ENCODE measurements at regions not wholly inside any gene's neighbourhood (a gene's known extent, or its start where the extent isn't known, plus 50 kb on each side); places are given as distances from the start of the nearest gene placed in this dataset.

DNA sequence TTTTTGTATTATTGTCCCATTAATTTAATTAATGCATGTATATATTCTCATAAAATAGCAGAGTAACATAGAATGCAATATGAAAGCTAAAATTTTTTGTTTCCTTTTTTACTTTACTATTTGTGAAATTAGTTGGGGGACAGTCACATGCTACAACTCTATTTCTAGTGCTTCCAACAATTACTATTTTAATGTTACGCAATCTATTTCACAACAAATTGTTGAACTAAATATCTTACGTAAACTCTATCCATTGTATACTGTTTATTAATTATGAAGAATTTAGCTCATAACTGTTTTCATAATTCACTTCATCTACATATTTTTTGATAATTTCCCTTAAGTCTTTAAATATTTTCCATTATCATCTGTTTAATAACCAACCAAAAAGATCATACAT lies 1685.4 kb upstream of the CDH6 start:
- H3K9me3 ChIP-seq (ENCODE audit: low read depth) = no peaks in the 10 kb centered on the region
- no peak overlapping the region for H3K4me3 ChIP-seq
- no peak overlapping the region for H3K27ac ChIP-seq
- H3K4me1 ChIP-seq (ENCODE audit: low read depth) = no peaks in the 10 kb centered on the region
- no peak for DNase-seq (ENCODE audit: low read depth in 1 of 2, low spot score in 1 of 2)
- TF ChIP-seq, protein P1, sequence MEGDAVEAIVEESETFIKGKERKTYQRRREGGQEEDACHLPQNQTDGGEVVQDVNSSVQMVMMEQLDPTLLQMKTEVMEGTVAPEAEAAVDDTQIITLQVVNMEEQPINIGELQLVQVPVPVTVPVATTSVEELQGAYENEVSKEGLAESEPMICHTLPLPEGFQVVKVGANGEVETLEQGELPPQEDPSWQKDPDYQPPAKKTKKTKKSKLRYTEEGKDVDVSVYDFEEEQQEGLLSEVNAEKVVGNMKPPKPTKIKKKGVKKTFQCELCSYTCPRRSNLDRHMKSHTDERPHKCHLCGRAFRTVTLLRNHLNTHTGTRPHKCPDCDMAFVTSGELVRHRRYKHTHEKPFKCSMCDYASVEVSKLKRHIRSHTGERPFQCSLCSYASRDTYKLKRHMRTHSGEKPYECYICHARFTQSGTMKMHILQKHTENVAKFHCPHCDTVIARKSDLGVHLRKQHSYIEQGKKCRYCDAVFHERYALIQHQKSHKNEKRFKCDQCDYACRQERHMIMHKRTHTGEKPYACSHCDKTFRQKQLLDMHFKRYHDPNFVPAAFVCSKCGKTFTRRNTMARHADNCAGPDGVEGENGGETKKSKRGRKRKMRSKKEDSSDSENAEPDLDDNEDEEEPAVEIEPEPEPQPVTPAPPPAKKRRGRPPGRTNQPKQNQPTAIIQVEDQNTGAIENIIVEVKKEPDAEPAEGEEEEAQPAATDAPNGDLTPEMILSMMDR (IDR thresholded peaks at IDR 0.05; ENCODE audit: low read depth, low read length) = no peak
- H3K27me3 ChIP-seq = no peaks in the 10 kb centered on the region
- H3K36me3 ChIP-seq = no peaks in the 10 kb centered on the region

DNA sequence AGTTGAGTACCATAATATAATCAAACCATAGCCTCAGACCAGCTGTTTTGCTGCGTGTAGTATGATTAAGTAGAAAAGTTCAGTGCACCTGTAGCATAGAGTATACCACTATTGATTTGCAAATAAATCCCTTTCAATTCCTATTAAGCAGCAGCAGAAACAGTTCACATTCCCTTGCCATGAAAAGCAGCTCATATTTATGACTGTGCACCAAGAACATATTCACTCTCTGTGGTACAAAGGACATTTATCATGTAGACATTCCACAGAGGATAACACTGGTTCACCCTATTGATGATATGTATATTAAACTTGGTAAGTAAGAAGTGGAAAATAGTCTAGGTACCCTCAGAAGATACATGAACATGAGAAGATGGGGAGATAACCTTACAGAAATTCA lies 1689.1 kb upstream of the CDH6 start:
- Histone ChIP-seq H3K27ac (no peak overlapping the region), H3K4me3 (no peak overlapping the region), H3K27me3 (no peaks in the 10 kb centered on the region), H3K4me1 (ENCODE audit: low read depth) (no peaks in the 10 kb centered on the region), H3K36me3 (no peaks in the 10 kb centered on the region), H3K9me3 (ENCODE audit: low read depth) (no peaks in the 10 kb centered on the region)
- TF ChIP-seq, protein P1 (IDR thresholded peaks at IDR 0.05; ENCODE audit: low read depth, low read length) = no peak
- no peak for DNase-seq (ENCODE audit: low read depth in 1 of 2, low spot score in 1 of 2)

DNA sequence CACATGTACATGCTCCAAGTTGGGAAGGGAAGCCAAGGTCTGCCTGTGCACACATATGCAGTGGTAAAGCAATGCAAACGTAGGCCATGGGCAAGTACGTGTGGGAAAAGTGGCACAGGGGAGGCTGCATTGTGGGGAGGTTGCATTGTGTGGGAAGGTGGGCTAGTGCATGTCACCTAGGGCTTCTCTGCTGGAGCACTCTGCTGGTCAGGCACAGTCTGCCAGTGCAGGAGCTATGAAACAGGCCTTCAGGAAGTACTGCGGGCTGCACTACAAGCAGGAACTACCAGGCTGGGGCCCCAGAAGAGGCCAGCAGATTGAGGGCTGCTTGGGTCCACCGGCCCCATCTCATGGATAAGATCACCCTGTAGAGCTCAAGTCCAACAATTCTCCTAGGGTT lies 1694.6 kb upstream of the CDH6 start:
- Histone ChIP-seq H3K4me1 (ENCODE audit: low read depth) (no peaks in the 10 kb centered on the region), H3K9me3 (ENCODE audit: low read depth) (no peaks in the 10 kb centered on the region), H3K4me3 (no peak overlapping the region), H3K27me3 (no peaks in the 10 kb centered on the region), H3K36me3 (no peaks in the 10 kb centered on the region), H3K27ac (no peak overlapping the region)
- DNase-seq (ENCODE audit: low read depth in 1 of 2, low spot score in 1 of 2) = no peak
- TF ChIP-seq, protein P1 (IDR thresholded peaks at IDR 0.05; ENCODE audit: low read depth, low read length) = no peak

DNA sequence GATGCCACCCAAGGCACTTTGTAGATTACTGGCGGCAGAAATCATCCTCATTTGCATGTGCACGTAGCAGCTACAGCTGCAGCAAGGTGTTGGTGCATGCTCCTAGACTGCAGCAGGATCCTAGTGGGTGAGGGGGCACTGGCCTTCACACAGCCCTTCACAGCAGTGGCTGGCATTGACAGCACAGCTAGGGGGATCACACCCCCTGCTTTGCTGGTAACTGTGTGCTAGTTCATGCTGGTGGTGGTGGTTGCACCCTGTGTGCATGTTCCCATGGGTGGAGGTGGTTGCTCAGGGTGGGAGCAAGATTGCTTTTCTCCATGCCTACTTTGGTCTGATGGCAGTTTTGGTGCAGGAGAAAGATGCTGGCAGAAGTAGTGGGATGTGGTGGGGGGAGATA lies 1695.1 kb upstream of the CDH6 start:
- H3K4me1 ChIP-seq (ENCODE audit: low read depth) = no peaks in the 10 kb centered on the region

DNA sequence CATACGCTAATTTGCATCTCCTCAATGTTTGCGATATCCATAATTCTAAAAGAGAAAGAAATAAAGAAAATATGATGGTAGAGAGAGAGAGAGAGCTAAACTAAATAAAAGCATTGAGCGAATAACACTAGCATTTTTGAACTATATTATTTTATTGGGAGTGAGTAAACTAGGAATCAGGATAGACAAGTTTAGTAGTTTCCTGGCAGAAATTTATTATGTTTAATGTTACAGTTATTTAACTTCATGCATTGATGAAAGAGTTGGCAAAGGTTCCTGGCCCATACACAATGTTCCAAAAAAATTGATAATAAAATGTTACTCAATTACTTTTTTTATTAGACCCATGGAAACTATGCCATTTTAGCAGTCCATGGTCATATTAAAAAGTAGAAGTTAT lies 1708.2 kb upstream of the CDH6 start:
- no peak overlapping the region for H3K4me3 ChIP-seq
- DNase-seq (ENCODE audit: low read depth in 1 of 2, low spot score in 1 of 2) = no peak
- H3K27ac ChIP-seq = no peak overlapping the region
- no peaks in the 10 kb centered on the region for H3K9me3 ChIP-seq (ENCODE audit: low read depth)
- no peaks in the 10 kb centered on the region for H3K4me1 ChIP-seq (ENCODE audit: low read depth)
- H3K36me3 ChIP-seq = no peaks in the 10 kb centered on the region
- TF ChIP-seq, protein P1 (IDR thresholded peaks at IDR 0.05; ENCODE audit: low read depth, low read length) = no peak
- no peaks in the 10 kb centered on the region for H3K27me3 ChIP-seq

More for the DNA sequence above, 1695.1 kb upstream of the CDH6 start:
- TF ChIP-seq, protein P1 (IDR thresholded peaks at IDR 0.05; ENCODE audit: low read depth, low read length) = no peak
- DNase-seq (ENCODE audit: low read depth in 1 of 2, low spot score in 1 of 2) = no peak
- Histone ChIP-seq H3K4me3 (no peak overlapping the region), H3K9me3 (ENCODE audit: low read depth) (no peaks in the 10 kb centered on the region), H3K36me3 (no peaks in the 10 kb centered on the region), H3K27me3 (no peaks in the 10 kb centered on the region), H3K27ac (no peak overlapping the region)

DNA sequence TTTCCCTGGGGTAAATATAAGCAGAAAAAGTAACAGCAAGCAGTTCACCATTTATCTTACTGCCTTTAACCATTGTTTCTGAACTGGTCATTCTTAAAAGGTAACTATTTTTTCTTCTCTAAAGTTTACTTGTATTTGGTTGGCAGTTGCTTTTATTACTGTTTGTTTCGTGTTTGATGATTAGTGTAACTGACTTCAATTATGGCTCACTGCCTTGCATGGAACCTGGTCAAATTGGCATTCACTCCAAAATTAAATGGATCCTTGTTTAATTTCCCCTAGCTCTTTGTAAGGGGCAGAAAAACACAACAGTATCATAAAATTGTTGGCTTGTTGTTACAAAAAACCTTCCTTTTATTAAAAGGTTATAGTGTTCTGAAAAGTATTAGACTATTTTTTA lies 1723.9 kb upstream of the CDH6 start:
- Histone ChIP-seq H3K9me3 (ENCODE audit: low read depth) (no peaks in the 10 kb centered on the region), H3K36me3 (no peaks in the 10 kb centered on the region), H3K4me1 (ENCODE audit: low read depth) (no peaks in the 10 kb centered on the region), H3K27ac (no peak overlapping the region), H3K27me3 (no peaks in the 10 kb centered on the region), H3K4me3 (no peak overlapping the region)
- TF ChIP-seq, protein P1 (IDR thresholded peaks at IDR 0.05; ENCODE audit: low read depth, low read length) = no peak
- DNase-seq (ENCODE audit: low read depth in 1 of 2, low spot score in 1 of 2) = no peak

Data from cardiac muscle cell (in vitro differentiated cells and primary cell).